Neural cell (in vitro differentiated cells): ENCODE measurements at regions not wholly inside any gene's neighbourhood (a gene's known extent, or its start where the extent isn't known, plus 50 kb on each side); places are given as distances from the start of the nearest gene placed in this dataset.

Source experiments
- CTCF ChIP-seq: fragments of 450-650 bp; IDR thresholded peaks from 2 replicates; pipeline ENCODE4 v1.5.1; 2014; ENCODE audit warnings: antibody characterized with exemption, mild to moderate bottlenecking, moderate library complexity; ENCODE audit not compliant: poor library complexity, severe bottlenecking
- EP300 ChIP-seq: fragments of 450-650 bp; conservative IDR thresholded peaks from 2 replicates; pipeline ENCODE4 v1.6.1; 2014; ENCODE audit warnings: antibody characterized with exemption, mild to moderate bottlenecking, moderate library complexity; ENCODE audit not compliant: poor library complexity, severe bottlenecking
- EZH2 ChIP-seq: fragments of 200-600, 300-800 bp; shearing (Covaris generic), sonication (generic); IDR thresholded peaks from 2 replicates; pipeline ENCODE4 v1.6.1; 2014; ENCODE audit warnings: antibody characterized with exemption, low read length, borderline replicate concordance, mild to moderate bottlenecking; ENCODE audit not compliant: insufficient read depth, poor library complexity, severe bottlenecking
- MXI1 ChIP-seq: fragments of 450-650 bp; conservative IDR thresholded peaks from 2 replicates; pipeline ENCODE4 v1.6.1; 2014; ENCODE audit warnings: antibody characterized with exemption, mild to moderate bottlenecking; ENCODE audit not compliant: poor library complexity, severe bottlenecking
- POLR2AphosphoS5 ChIP-seq: IDR thresholded peaks from 2 replicates; pipeline ENCODE4 v1.6.1; 2012
- RAD21 ChIP-seq: fragments of 450-650 bp; conservative IDR thresholded peaks from 2 replicates; pipeline ENCODE4 v1.6.1; 2014; ENCODE audit warnings: antibody characterized with exemption, mild to moderate bottlenecking, moderate library complexity
- REST ChIP-seq: IDR thresholded peaks from 2 replicates; pipeline ENCODE4 v1.6.1; 2012; ENCODE audit warnings: borderline replicate concordance

- TF ChIP-seq MXI1 (no peak), CTCF (no peak), REST (no peak), EP300 (no peak), POLR2AphosphoS5 (no peak), EZH2 (no peak), RAD21 (no peak)
Measured at GRCh38 chr5:4158750-4159447, 563.3 kb downstream of the IRX1 start.
